ACC112 (cell line): ENCODE measurements at regions not wholly inside any gene's neighbourhood (a gene's known extent, or its start where the extent isn't known, plus 50 kb on each side); places are given as distances from the start of the nearest gene placed in this dataset.

ENCODE experiments used
- H2AFZ ChIP-seq: fragments of 200-600 bp; sonication (generic); one replicate; pipeline ENCODE4 v1.6.0; 2017; ENCODE audit warnings: antibody characterized with exemption, low read length; ENCODE audit not compliant: unreplicated experiment
- H3K27ac ChIP-seq: fragments of 200-600 bp; sonication (generic); 2 replicates; pipeline ENCODE4 v1.5.1; 2014; ENCODE audit warnings: low read depth, mild to moderate bottlenecking, antibody characterized with exemption, low read length, moderate library complexity
- H3K27me3 ChIP-seq: fragments of 200-600 bp; sonication (generic); 2 replicates; pipeline ENCODE4 v1.6.1; 2014; ENCODE audit warnings: mild to moderate bottlenecking, antibody characterized with exemption, low read length, moderate library complexity, mixed read lengths; ENCODE audit not compliant: insufficient read depth
- H3K36me3 ChIP-seq: fragments of 200-600 bp; sonication (generic); 2 replicates; pipeline ENCODE4 v1.6.1; 2016; ENCODE audit warnings: mild to moderate bottlenecking, antibody characterized with exemption, low read length, moderate library complexity, mixed read lengths; ENCODE audit not compliant: insufficient read depth
- H3K4me1 ChIP-seq: fragments of 200-600 bp; sonication (generic); one replicate; pipeline ENCODE4 v1.6.1; 2016; ENCODE audit warnings: low read length, mixed read lengths; ENCODE audit not compliant: insufficient read depth, unreplicated experiment, control insufficient read depth
- H3K4me3 ChIP-seq: fragments of 200-600 bp; sonication (generic); 2 replicates; pipeline ENCODE4 v1.5.1; 2014; ENCODE audit warnings: mild to moderate bottlenecking, low read depth, low read length
- H3K79me2 ChIP-seq: fragments of 200-600 bp; sonication (generic); one replicate; pipeline ENCODE4 v1.6.0; 2016; ENCODE audit warnings: low read length; ENCODE audit not compliant: control insufficient read depth, unreplicated experiment, insufficient read depth

- no peaks in the 10 kb centered on the region for H3K79me2 ChIP-seq
- peaks cover 14% of the 10 kb centered on the region for H3K4me1 ChIP-seq
- no peak overlapping the region for H3K4me3 ChIP-seq
- H3K27me3 ChIP-seq = no peaks in the 10 kb centered on the region
- H3K36me3 ChIP-seq = no peaks in the 10 kb centered on the region
- no peak overlapping the region for H3K27ac ChIP-seq
- no peak overlapping the region for H2AFZ ChIP-seq
Measured at GRCh38 chr10:52623761-52624160, 148.8 kb downstream of the MBL2 start.

- Histone ChIP-seq H3K27ac (no peak overlapping the region), H3K4me1 (no peaks in the 10 kb centered on the region)
Measured at GRCh38 chr10:52627279-52627678, 145.3 kb downstream of the MBL2 start.

GRCh38 chr10:52631146-52631545 is 141.4 kb downstream of the MBL2 start:
- no peaks in the 10 kb centered on the region for H3K79me2 ChIP-seq
- no peak overlapping the region for H2AFZ ChIP-seq
- H3K4me1 ChIP-seq = peaks cover 5% of the 10 kb centered on the region
- H3K27ac ChIP-seq = no peak overlapping the region
- no peaks in the 10 kb centered on the region for H3K36me3 ChIP-seq
- no peaks in the 10 kb centered on the region for H3K27me3 ChIP-seq
- no peak overlapping the region for H3K4me3 ChIP-seq

More at GRCh38 chr10:52627279-52627678, 145.3 kb downstream of the MBL2 start:
- Histone ChIP-seq H3K79me2 (no peaks in the 10 kb centered on the region), H2AFZ (no peak overlapping the region), H3K4me3 (no peak overlapping the region), H3K36me3 (no peaks in the 10 kb centered on the region), H3K27me3 (no peaks in the 10 kb centered on the region)

- Histone ChIP-seq H3K79me2 (no peaks in the 10 kb centered on the region), H3K4me1 (peaks cover 5% of the 10 kb centered on the region), H2AFZ (no peak overlapping the region), H3K27ac (no peak overlapping the region), H3K36me3 (no peaks in the 10 kb centered on the region), H3K27me3 (no peaks in the 10 kb centered on the region), H3K4me3 (no peak overlapping the region)
Measured at GRCh38 chr10:52631648-52632047, 140.9 kb downstream of the MBL2 start.

GRCh38 chr10:52632591-52632990 is 140.0 kb downstream of the MBL2 start:
- H3K79me2 ChIP-seq = no peaks in the 10 kb centered on the region
- no peak overlapping the region for H3K4me3 ChIP-seq
- peaks cover 5% of the 10 kb centered on the region for H3K4me1 ChIP-seq
- no peaks in the 10 kb centered on the region for H3K27me3 ChIP-seq
- no peaks in the 10 kb centered on the region for H3K36me3 ChIP-seq
- H3K27ac ChIP-seq = no peak overlapping the region; the same call in 1 of the 2 replicates
- H2AFZ ChIP-seq = peak overlapping the region; percentile 81

- Histone ChIP-seq H3K4me1 (peaks cover 5% of the 10 kb centered on the region), H2AFZ (peak overlapping the region; percentile 81), H3K27me3 (no peaks in the 10 kb centered on the region), H3K4me3 (no peak overlapping the region), H3K27ac (no peak overlapping the region), H3K36me3 (no peaks in the 10 kb centered on the region), H3K79me2 (no peaks in the 10 kb centered on the region)
Measured at GRCh38 chr10:52633266-52633665, 139.3 kb downstream of the MBL2 start.

- Histone ChIP-seq H3K79me2 (no peaks in the 10 kb centered on the region), H3K4me1 (peaks cover 5% of the 10 kb centered on the region), H3K27ac (no peak overlapping the region), H3K36me3 (no peaks in the 10 kb centered on the region), H2AFZ (no peak overlapping the region), H3K27me3 (no peaks in the 10 kb centered on the region), H3K4me3 (no peak overlapping the region)
Measured at GRCh38 chr10:52635651-52636050, 136.9 kb downstream of the MBL2 start.

- Histone ChIP-seq H3K27ac (no peak overlapping the region), H3K27me3 (no peaks in the 10 kb centered on the region), H3K79me2 (no peaks in the 10 kb centered on the region), H2AFZ (no peak overlapping the region), H3K36me3 (no peaks in the 10 kb centered on the region), H3K4me3 (no peak overlapping the region), H3K4me1 (peaks cover 5% of the 10 kb centered on the region)
Measured at GRCh38 chr10:52636874-52637273, 135.7 kb downstream of the MBL2 start.

GRCh38 chr10:52637592-52637991 is 135.0 kb downstream of the MBL2 start:
- no peaks in the 10 kb centered on the region for H3K36me3 ChIP-seq
- H3K4me1 ChIP-seq = peaks cover 4% of the 10 kb centered on the region
- H3K4me3 ChIP-seq = no peak overlapping the region
- H3K27ac ChIP-seq = no peak overlapping the region
- no peaks in the 10 kb centered on the region for H3K27me3 ChIP-seq
- no peak overlapping the region for H2AFZ ChIP-seq
- H3K79me2 ChIP-seq = no peaks in the 10 kb centered on the region

- Histone ChIP-seq H2AFZ (no peak overlapping the region), H3K27me3 (no peaks in the 10 kb centered on the region), H3K79me2 (no peaks in the 10 kb centered on the region), H3K4me3 (no peak overlapping the region), H3K36me3 (no peaks in the 10 kb centered on the region), H3K27ac (no peak overlapping the region), H3K4me1 (no peaks in the 10 kb centered on the region)
Measured at GRCh38 chr10:52639652-52640051, 132.9 kb downstream of the MBL2 start.

- no peak overlapping the region for H3K27ac ChIP-seq
- no peaks in the 10 kb centered on the region for H3K4me1 ChIP-seq
- H3K27me3 ChIP-seq = no peaks in the 10 kb centered on the region
- H2AFZ ChIP-seq = no peak overlapping the region
- no peaks in the 10 kb centered on the region for H3K79me2 ChIP-seq
- no peaks in the 10 kb centered on the region for H3K36me3 ChIP-seq
- H3K4me3 ChIP-seq = no peak overlapping the region
Measured at GRCh38 chr10:52642208-52642607, 130.4 kb downstream of the MBL2 start.
